ENCODE measurements at regions not wholly inside any gene's neighbourhood (a gene's known extent, or its start where the extent isn't known, plus 50 kb on each side); places are given as distances from the start of the nearest gene placed in this dataset.

GRCh38 chr17:33769066-33769465 lies 476.0 kb upstream of the ASIC2 start:
- Histone ChIP-seq H3K27me3 (ENCODE audit: insufficient read depth, low read length) (no peaks in the 10 kb centered on the region), H3K4me2 (ENCODE audit: insufficient read depth, low read length) (no peak overlapping the region), H3K36me3 (ENCODE audit: insufficient read depth, low read length) (no peaks in the 10 kb centered on the region), H2AFZ (ENCODE audit: low read length) (no peak overlapping the region), H3K4me3 (ENCODE audit: insufficient read depth, low read length) (no peak overlapping the region), H3K4me1 (ENCODE audit: insufficient read depth, low read length) (no peaks in the 10 kb centered on the region), H3K79me2 (ENCODE audit: insufficient read depth, low read length) (no peaks in the 10 kb centered on the region), H3K27ac (ENCODE audit: low read depth, low read length) (no peak overlapping the region), H4K20me1 (ENCODE audit: insufficient read depth, low read length) (no peaks in the 10 kb centered on the region), H3K9me3 (ENCODE audit: low read depth, low read length) (no peaks in the 10 kb centered on the region)
- DNase-seq (ENCODE audit: insufficient read length, low spot score, missing footprints): no peak
- no peak for TF ChIP-seq CTCF (IDR thresholded peaks at IDR 0.05; ENCODE audit: extremely low read depth, low read depth, low read length)

DNA sequence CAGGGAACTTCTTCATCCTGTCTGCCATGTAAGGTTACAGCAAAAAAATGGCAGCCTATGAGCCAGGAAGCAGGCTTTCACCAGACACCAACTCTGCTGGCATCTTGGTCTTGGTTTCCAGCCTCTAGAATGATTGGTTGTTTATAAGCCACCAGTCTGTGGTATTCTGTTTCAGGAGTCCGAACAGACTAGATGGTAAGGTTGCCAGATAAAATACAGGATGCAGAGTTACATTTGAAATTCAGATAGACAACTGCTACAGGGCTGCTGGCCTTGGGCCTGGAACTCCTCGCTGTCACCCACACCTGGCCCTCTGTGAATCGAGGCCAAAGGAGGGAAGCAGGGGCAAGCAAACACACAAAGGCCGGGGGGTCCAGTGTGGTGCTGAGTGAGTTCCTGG lies 478.8 kb upstream of the CCL2 start:
- no peak overlapping the region for H3K4me3 ChIP-seq (ENCODE audit: insufficient read depth, low read length)
- no peaks in the 10 kb centered on the region for H3K36me3 ChIP-seq (ENCODE audit: insufficient read depth, low read length)
- no peaks in the 10 kb centered on the region for H3K9me3 ChIP-seq (ENCODE audit: low read depth, low read length)
- H3K27ac ChIP-seq (ENCODE audit: low read depth, low read length): no peak overlapping the region
- H3K4me1 ChIP-seq (ENCODE audit: insufficient read depth, low read length): no peaks in the 10 kb centered on the region
- no peaks in the 10 kb centered on the region for H3K79me2 ChIP-seq (ENCODE audit: insufficient read depth, low read length)
- no peak overlapping the region for H3K4me2 ChIP-seq (ENCODE audit: insufficient read depth, low read length)
- H4K20me1 ChIP-seq (ENCODE audit: insufficient read depth, low read length): no peaks in the 10 kb centered on the region
- H2AFZ ChIP-seq (ENCODE audit: low read length): no peak overlapping the region
- DNase-seq (ENCODE audit: insufficient read length, low spot score, missing footprints): no peak
- no peaks in the 10 kb centered on the region for H3K27me3 ChIP-seq (ENCODE audit: insufficient read depth, low read length)
- no peak for TF ChIP-seq CTCF (IDR thresholded peaks at IDR 0.05; ENCODE audit: extremely low read depth, low read depth, low read length)

DNA sequence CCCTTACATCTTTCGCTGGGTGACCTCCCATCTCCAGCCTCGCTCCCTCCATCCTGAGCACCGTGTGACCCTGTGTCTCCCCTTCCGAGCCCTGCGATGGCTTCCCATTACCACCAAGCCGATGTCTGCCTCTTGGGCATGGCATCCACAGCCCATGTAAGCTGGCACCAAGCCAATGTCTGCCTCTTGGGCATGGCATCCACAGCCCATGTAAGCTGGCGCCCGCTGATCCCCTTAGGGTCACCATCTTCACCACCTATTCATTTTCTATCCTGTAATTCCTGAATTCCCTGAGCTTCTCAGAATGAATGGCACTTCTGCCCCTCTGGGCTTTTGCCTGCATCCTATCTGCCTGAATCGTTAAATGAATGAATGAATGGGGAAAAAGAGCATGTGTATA lies 478.2 kb upstream of the CCL2 start:
- H3K79me2 ChIP-seq (ENCODE audit: insufficient read depth, low read length): no peaks in the 10 kb centered on the region
- no peak overlapping the region for H3K4me3 ChIP-seq (ENCODE audit: insufficient read depth, low read length)
- no peak overlapping the region for H2AFZ ChIP-seq (ENCODE audit: low read length)
- H3K9me3 ChIP-seq (ENCODE audit: low read depth, low read length): no peaks in the 10 kb centered on the region
- no peaks in the 10 kb centered on the region for H3K36me3 ChIP-seq (ENCODE audit: insufficient read depth, low read length)
- no peaks in the 10 kb centered on the region for H4K20me1 ChIP-seq (ENCODE audit: insufficient read depth, low read length)
- H3K4me2 ChIP-seq (ENCODE audit: insufficient read depth, low read length): no peak overlapping the region
- no peak for DNase-seq (ENCODE audit: insufficient read length, low spot score, missing footprints)
- no peak for TF ChIP-seq CTCF (IDR thresholded peaks at IDR 0.05; ENCODE audit: extremely low read depth, low read depth, low read length)
- H3K4me1 ChIP-seq (ENCODE audit: insufficient read depth, low read length): no peaks in the 10 kb centered on the region
- H3K27ac ChIP-seq (ENCODE audit: low read depth, low read length): no peak overlapping the region
- no peaks in the 10 kb centered on the region for H3K27me3 ChIP-seq (ENCODE audit: insufficient read depth, low read length)

- Histone ChIP-seq H4K20me1 (ENCODE audit: insufficient read depth, low read length) (no peaks in the 10 kb centered on the region), H3K27ac (ENCODE audit: low read depth, low read length) (no peak overlapping the region), H3K79me2 (ENCODE audit: insufficient read depth, low read length) (no peaks in the 10 kb centered on the region), H2AFZ (ENCODE audit: low read length) (no peak overlapping the region), H3K4me1 (ENCODE audit: insufficient read depth, low read length) (no peaks in the 10 kb centered on the region), H3K4me3 (ENCODE audit: insufficient read depth, low read length) (no peak overlapping the region), H3K36me3 (ENCODE audit: insufficient read depth, low read length) (no peaks in the 10 kb centered on the region), H3K27me3 (ENCODE audit: insufficient read depth, low read length) (no peaks in the 10 kb centered on the region), H3K9me3 (ENCODE audit: low read depth, low read length) (no peaks in the 10 kb centered on the region), H3K4me2 (ENCODE audit: insufficient read depth, low read length) (no peak overlapping the region)
- DNase-seq (ENCODE audit: insufficient read length, low spot score, missing footprints): no peak
- TF ChIP-seq CTCF (IDR thresholded peaks at IDR 0.05; ENCODE audit: extremely low read depth, low read depth, low read length): no peak
Observed at GRCh38 chr17:33777674-33778073, 477.4 kb upstream of the CCL2 start.
